Stimulated activated naive CD4-positive, alpha-beta T cell (primary cell): ENCODE measurements at regions not wholly inside any gene's neighbourhood (a gene's known extent, or its start where the extent isn't known, plus 50 kb on each side); places are given as distances from the start of the nearest gene placed in this dataset.
"Not testable (repeated sequence)": the region's sequence is repeated elsewhere in the genome, so short reads cannot be mapped to it uniquely, and the experiment has no call there.

Experiments
- DNase-seq, 6 experiments: peaks; one replicate each; lab custom pipeline; 2025; lab: John Stamatoyannopoulos, UW

DNA sequence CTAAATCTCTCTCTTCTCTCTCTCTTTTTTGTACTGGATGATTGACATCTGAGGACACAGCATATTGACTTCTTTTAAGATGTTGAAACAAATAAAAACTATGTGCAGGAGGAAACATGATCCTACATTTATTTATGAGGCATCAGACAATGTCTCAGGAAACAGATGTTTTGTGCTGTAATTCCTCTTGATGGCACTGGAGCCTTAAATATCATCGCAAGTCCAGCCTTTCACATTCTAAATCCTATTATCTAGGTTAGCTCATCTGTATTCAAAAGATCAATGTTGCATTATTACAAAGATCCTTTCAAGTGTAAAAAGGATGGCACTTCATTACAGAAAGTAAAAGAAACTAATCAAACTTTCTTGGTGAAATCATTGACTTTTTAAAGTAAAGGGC lies 63.9 kb downstream of the MAT2B start:
- DNase-seq, result no peak

GRCh38 chr5:163571744-163572143 lies 66.3 kb downstream of the MAT2B start:
- no peak for DNase-seq

GRCh38 chr5:163574472-163575440 lies 69.3 kb downstream of the MAT2B start:
- no peak for DNase-seq

GRCh38 chr5:163578652-163579051 lies 73.2 kb downstream of the MAT2B start:
- no peak for DNase-seq

GRCh38 chr5:163579729-163580128 lies 74.3 kb downstream of the MAT2B start:
- DNase-seq, result no peak

DNA sequence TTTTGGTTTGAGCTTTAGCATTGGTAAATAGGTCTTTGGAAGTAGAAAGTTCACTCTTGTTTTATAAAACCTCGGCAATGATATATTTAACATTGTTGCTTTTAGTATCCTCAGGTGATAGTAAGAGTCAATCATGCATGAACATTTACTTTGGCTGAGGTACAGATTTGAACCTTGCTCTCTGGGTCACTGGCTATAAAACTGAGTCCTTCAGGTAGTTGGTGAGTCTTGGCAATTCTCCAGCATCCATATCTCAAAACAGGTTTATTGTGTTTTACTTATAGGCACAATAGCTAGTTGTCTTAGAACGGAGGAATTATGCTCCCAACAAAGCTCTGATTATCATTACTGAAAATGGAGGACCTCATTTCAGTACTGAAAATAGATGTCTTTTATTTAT lies 75.1 kb downstream of the MAT2B start:
- DNase-seq, result no peak

DNA sequence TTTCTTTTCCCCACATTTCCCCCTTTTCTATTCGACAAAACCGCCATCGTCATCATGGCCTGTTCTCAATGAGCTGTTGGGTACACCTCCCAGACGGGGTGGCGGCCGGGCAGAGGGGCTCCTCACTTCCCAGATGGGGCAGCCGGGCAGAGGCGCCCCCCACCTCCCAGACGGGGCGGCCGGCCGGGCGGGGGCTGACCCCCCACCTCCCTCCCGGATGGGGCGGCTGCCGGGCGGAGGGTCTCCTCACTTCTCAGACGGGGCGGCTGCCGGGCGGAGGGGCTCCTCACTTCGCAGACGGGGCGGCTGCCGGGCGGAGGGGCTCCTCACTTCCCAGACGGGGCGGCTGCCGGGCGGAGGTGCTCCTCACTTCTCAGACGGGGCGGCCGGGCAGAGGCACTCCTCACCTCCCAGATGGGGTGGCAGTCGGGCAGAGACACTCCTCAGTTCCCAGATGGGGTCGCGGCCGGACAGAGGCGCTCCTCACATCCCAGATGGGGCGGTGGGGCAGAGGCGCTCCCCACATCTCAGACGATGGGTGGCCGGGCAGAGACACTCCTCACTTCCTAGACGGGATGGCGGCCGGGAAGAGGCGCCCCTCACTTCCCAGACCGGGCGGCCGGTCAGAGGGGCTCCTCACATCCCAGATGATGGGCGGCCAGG lies 78.2 kb downstream of the MAT2B start:
- not testable (repeated sequence) for DNase-seq

GRCh38 chr5:163585206-163585605 lies 79.8 kb downstream of the MAT2B start:
- no peak for DNase-seq

DNA sequence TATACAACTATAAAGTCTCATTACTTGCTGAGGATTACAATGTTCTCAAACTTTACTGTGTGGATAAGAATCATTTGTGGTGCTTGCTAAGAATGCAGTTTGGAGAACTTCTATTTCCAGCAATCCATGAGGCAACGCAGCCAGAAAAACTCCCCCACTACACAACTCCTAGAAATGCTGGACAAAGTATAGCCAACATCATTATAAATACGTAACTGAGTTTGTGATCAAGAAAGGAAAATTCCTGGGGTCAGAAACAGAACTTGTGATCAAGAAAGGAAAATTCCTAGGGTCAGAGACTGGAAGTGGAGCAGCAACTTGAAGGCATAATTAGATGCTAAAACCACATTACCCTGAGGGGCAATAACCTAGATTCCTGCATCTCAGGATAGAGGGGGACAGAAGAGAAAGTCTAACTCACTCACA lies 81.1 kb downstream of the MAT2B start:
- no peak for DNase-seq

- DNase-seq, result no peak
Observed at GRCh38 chr5:163594951-163595350, 89.5 kb downstream of the MAT2B start.

- no peak for DNase-seq
Observed at GRCh38 chr5:163595932-163596607, 90.7 kb downstream of the MAT2B start.

DNA sequence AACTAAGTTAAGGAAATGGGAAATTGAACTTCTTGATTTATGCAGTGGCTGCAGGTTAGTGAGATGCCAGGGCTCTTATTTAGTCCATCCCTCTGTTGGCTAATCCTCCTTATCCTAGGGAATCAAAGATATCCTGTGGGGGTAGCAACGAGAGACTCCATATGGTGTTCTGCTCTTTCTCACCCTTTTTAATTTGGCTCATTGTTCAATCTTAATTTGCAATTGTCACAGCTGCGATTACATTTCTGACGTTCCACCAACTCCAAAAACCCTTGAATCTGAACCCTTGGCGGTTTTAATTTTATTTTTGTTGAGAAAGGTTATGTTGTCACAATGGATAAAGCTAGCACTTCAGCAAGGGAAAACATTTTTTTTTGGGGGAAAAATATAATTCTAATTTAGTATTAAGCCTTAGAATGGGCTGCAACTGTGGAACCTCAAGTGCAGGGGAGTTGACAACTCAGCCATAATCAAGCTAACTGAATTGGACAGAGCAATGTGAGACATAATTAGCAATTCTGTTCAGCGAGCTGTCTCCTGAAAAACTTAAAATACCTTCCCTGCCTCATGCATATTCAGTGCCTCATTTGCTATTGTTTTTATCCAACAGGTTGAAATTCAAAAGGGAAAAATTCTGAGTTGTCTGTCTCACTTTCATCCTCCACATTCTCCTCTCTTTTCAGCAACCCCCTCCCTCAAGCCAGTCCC lies 91.3 kb downstream of the MAT2B start:
- no peak for DNase-seq

GRCh38 chr5:163604013-163604412 lies 98.6 kb downstream of the MAT2B start:
- DNase-seq, result no peak

- DNase-seq, result no peak
Observed at GRCh38 chr5:163607256-163607655, 101.8 kb downstream of the MAT2B start.

DNA sequence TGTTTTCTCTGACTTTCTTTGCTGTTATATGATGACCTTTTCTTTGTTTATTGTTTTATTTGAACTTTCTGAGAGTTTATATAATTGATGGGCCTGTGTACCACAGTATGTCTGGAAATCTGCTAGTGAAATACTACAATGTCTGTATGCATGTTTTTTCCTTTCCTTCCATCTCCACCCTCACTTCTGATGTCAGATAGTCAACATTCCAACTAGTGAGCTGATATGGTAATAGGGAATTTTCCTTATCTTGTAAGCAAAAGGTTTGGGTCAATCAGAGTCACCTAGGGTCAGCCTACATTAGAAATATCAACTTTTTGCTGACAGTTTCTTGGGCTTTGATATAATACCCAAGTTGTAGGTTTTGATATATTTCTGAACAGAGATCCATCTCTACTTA lies 103.2 kb downstream of the MAT2B start:
- DNase-seq, result no peak

GRCh38 chr5:163609910-163610309 lies 104.5 kb downstream of the MAT2B start:
- no peak for DNase-seq

DNA sequence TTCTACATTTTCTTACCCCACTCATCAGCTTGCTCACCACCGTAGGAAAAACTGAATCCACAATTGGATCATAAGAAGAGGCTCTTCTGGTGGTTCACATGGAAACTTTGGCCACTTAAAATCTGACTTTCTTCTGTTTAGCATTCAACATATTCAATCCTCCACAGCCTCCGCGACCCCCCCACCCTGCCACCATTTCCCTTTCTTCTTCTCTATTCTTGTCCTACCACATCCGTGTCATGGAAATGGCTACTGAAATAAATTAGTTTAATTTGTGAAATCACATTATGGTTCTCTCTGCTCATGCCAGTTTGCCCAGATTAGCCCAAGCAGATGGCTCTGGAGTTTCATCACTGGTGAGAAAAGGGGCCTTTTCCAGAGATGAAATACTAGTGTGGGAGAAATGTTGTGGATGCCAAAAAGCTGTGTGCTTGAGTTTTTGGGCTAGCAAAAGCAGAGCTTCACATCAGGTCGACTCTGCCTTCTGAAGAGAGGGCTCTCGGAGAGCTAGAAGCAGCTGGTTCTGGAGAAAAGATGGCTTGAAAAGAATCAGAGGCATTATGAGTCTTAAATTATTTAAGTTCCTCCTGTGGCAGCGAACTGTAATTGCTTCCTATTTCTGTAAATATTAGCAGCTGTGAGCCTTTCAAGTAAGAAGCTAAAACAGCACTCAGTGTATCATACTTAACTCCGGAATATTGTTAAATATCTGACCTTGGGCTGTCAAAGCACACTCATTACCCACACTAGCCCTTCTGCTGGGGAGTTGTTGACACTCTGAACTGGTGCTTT lies 107.1 kb downstream of the MAT2B start:
- no peak for DNase-seq

DNA sequence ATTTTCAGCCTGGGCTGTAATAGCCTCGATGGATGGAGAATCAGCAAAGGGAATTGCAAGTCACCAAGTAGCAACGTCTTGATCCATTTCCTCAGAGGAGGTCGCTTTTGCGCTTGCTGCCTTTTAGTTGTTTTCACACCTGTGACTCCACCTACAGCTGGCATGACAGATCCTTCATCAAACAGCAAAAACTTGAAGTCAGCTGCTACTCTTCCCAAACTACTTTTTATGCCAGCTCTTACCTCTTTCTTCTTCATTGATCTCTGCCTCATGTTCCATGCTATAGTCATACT lies 107.7 kb downstream of the MAT2B start:
- DNase-seq, result no peak

DNA sequence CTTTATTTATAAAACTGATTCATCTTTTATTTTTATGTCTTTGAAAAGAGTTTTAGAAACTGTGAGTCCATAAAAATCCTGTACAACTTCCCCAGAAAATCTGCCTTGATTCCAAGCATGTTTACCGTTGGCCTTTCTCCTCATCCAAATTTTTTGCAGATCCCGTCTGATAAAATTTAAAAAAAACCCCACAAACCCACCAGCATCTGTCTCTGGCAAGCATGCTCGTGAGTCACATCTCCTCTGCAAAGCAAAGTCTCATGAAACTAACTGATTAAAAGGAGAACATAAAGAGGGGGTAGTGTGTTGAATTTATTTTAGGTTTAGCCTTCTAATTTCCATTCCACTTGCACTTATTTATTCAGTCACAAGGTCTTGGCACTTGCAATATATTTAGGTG lies 109.4 kb downstream of the MAT2B start:
- no peak for DNase-seq

GRCh38 chr5:163619273-163619934 lies 114.0 kb downstream of the MAT2B start:
- DNase-seq, result no peak

- DNase-seq, result no peak
Observed at GRCh38 chr5:163619951-163620350, 114.5 kb downstream of the MAT2B start.
